ENCODE measurements at regions not wholly inside any gene's neighbourhood (a gene's known extent, or its start where the extent isn't known, plus 50 kb on each side); places are given as distances from the start of the nearest gene placed in this dataset.

DNA sequence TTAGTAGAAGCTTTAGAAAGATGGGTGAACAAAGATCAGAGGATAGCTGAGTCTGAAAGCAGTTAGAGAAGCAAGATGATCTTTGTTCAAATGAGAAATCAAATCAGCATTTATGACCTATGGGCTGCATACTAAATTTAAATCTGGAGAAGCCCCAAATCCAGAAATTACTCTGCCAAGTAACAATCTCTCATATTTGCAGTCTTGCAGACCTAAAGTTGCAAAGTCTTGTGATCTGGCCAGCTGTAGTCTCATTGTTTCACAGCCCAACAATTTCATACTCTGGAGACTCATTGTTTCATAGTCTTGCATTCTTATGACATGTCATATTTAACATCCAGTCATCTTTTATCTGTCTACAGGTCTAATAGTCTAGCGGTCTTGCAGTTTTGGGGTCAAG lies 364.9 kb upstream of the RSPO3 start:
- TF ChIP-seq, protein P1, sequence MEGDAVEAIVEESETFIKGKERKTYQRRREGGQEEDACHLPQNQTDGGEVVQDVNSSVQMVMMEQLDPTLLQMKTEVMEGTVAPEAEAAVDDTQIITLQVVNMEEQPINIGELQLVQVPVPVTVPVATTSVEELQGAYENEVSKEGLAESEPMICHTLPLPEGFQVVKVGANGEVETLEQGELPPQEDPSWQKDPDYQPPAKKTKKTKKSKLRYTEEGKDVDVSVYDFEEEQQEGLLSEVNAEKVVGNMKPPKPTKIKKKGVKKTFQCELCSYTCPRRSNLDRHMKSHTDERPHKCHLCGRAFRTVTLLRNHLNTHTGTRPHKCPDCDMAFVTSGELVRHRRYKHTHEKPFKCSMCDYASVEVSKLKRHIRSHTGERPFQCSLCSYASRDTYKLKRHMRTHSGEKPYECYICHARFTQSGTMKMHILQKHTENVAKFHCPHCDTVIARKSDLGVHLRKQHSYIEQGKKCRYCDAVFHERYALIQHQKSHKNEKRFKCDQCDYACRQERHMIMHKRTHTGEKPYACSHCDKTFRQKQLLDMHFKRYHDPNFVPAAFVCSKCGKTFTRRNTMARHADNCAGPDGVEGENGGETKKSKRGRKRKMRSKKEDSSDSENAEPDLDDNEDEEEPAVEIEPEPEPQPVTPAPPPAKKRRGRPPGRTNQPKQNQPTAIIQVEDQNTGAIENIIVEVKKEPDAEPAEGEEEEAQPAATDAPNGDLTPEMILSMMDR (IDR thresholded peaks at IDR 0.05), result no peak
- no peak for TF ChIP-seq POLR2AphosphoS5 (IDR thresholded peaks at IDR 0.05)
- no peak for TF ChIP-seq EP300 (IDR thresholded peaks at IDR 0.05)
